Activated CD4-positive, alpha-beta memory T cell treated with anti-CD3 and anti-CD28 coated beads for 36 hours (primary cell): ENCODE measurements at regions not wholly inside any gene's neighbourhood (a gene's known extent, or its start where the extent isn't known, plus 50 kb on each side); places are given as distances from the start of the nearest gene placed in this dataset.

Experiments
- CTCF ChIA-PET: fragments of 350-600 bp; sonication (Branson Sonifier 250); formaldehyde crosslinking; loops from one replicate; lab custom pipeline; 2021; ENCODE audit warnings: antibody characterized with exemption, inconsistent platforms; lab: Charles Lee
- POLR2A ChIA-PET: fragments of 350-600 bp; sonication (Branson Sonifier 250); formaldehyde crosslinking; loops from one replicate; lab custom pipeline; 2021; ENCODE audit warnings: antibody characterized with exemption; lab: Charles Lee
- DNase-seq: peaks from one replicate; pipeline ENCODE4 v3.0.0-alpha.2; 2020
- H3K27ac Mint-ChIP-seq: one replicate; pipeline ENCODE4 v1.8.0; 2021; ENCODE audit warnings: mixed read lengths
- H3K27me3 Mint-ChIP-seq: one replicate; pipeline ENCODE4 v1.8.0; 2021; ENCODE audit warnings: mixed read lengths
- H3K36me3 Mint-ChIP-seq: one replicate; pipeline ENCODE4 v1.8.0; 2021; ENCODE audit warnings: mixed read lengths
- H3K4me1 Mint-ChIP-seq: one replicate; pipeline ENCODE4 v1.8.0; 2021; ENCODE audit warnings: low read depth, mixed read lengths
- H3K4me3 Mint-ChIP-seq: one replicate; pipeline ENCODE4 v1.8.0; 2021; ENCODE audit warnings: mild to moderate bottlenecking, mixed read lengths
- H3K9me3 Mint-ChIP-seq: one replicate; pipeline ENCODE4 v1.8.0; 2021; ENCODE audit warnings: mixed read lengths
- intact Hi-C: fragments of 100-400 bp; cut with micrococcal nuclease; formaldehyde crosslinking; loops from one replicate; pipeline ENCODE4 v1.15.1; 2023

DNA sequence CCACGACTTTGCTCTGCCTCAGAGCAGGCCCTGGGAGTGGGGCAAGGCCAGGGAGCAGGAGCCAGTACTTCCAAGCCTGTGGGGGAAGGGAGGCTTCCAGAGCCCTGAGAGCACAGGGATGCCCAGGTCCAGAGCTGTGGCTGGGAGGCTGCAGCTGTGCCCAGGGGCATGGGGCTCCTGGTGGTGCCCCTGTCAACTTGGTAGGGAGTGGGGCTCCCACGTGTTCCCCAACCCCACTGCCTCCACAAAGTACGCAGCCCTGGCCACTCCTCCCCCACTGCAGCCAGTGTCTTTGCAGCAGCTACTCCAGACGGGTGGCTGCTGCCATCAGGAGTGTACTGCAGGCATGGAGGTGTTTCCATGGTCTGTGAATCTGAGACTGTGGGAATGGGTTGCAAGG is 294.1 kb upstream of the SNX7 start:
- no peak overlapping the region for H3K27ac Mint-ChIP-seq
- H3K36me3 Mint-ChIP-seq = no peaks in the 10 kb centered on the region
- no peaks in the 10 kb centered on the region for H3K9me3 Mint-ChIP-seq
- intact Hi-C loops = no loop called here
- no peak overlapping the region for H3K4me3 Mint-ChIP-seq
- H3K27me3 Mint-ChIP-seq = no peaks in the 10 kb centered on the region
- no peaks in the 10 kb centered on the region for H3K4me1 Mint-ChIP-seq
- POLR2A ChIA-PET = no interaction called here
- CTCF ChIA-PET = no interaction called here
- no peak for DNase-seq

DNA sequence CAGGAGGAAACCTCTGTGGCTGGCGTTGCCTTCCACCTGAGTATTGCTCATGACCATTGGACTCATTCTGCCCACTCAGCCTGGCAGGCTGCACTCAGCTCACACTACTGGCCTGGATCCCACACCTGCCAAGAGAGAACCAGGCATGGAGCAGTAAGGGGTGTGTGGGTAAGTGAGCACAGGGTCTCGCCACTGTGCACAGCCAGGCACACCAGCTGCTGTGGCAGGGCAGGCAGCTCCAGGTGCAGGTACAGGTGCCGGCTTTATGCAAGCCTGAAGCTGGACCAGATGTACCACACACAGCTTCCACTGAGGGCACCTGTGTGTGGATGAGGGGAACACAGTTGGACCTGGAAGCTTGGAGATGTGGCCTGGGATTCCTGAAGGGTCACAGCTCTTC is 295.2 kb upstream of the SNX7 start:
- Mint-ChIP-seq H3K4me3 (no peak overlapping the region), H3K4me1 (no peaks in the 10 kb centered on the region), H3K36me3 (no peaks in the 10 kb centered on the region), H3K27me3 (no peaks in the 10 kb centered on the region), H3K9me3 (no peaks in the 10 kb centered on the region), H3K27ac (no peak overlapping the region)
- ChIA-PET POLR2A (no interaction called here), CTCF (no interaction called here)
- intact Hi-C loops = no loop called here
- no peak for DNase-seq

DNA sequence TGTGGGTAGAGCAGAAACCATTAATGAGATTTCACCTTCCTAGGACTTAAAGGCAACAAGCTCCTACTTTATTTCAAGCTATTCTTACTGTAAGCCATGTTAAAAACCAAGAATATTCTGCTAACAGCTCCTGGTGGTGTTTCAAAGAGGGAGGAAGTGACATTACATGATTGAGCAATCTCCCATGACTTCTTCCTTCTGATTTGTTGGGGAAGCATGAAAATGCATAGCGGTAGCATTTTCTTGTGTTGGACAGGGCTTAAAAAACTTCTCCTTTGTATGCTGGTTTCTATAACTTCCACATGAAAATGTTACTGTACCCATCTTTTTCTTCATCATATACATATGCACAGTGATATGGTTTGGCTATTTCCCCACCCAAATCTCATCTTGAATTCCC is 297.0 kb upstream of the SNX7 start:
- ChIA-PET POLR2A (no interaction called here), CTCF (no interaction called here)
- Mint-ChIP-seq H3K27me3 (no peaks in the 10 kb centered on the region), H3K4me3 (no peak overlapping the region), H3K4me1 (no peaks in the 10 kb centered on the region), H3K36me3 (no peaks in the 10 kb centered on the region), H3K9me3 (no peaks in the 10 kb centered on the region), H3K27ac (no peak overlapping the region)
- intact Hi-C loops = no loop called here
- DNase-seq = no peak

DNA sequence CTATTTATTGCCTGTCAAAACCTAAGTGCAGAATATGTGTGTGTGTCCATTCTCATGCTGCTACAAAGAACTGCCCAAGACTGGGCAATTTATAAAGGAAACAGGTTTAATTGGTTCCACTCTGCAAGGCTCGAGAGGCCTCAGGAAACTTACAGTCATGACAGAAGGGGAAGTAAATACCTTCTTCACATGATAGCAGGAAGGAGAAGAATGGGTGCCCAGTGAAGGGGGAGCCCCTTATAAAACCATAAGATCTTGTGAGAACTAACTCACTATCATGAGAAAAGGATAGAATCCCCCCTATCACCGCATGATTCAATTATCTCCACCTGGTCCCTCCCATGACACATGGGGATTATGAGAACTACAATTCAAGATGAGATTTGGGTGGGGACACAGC is 300.7 kb upstream of the SNX7 start:
- Mint-ChIP-seq H3K4me1 (no peaks in the 10 kb centered on the region), H3K9me3 (no peaks in the 10 kb centered on the region), H3K27me3 (no peaks in the 10 kb centered on the region), H3K36me3 (no peaks in the 10 kb centered on the region), H3K27ac (no peak overlapping the region), H3K4me3 (no peak overlapping the region)
- intact Hi-C loops = no loop called here
- DNase-seq = no peak
- CTCF ChIA-PET = no interaction called here
- POLR2A ChIA-PET = no interaction called here

DNA sequence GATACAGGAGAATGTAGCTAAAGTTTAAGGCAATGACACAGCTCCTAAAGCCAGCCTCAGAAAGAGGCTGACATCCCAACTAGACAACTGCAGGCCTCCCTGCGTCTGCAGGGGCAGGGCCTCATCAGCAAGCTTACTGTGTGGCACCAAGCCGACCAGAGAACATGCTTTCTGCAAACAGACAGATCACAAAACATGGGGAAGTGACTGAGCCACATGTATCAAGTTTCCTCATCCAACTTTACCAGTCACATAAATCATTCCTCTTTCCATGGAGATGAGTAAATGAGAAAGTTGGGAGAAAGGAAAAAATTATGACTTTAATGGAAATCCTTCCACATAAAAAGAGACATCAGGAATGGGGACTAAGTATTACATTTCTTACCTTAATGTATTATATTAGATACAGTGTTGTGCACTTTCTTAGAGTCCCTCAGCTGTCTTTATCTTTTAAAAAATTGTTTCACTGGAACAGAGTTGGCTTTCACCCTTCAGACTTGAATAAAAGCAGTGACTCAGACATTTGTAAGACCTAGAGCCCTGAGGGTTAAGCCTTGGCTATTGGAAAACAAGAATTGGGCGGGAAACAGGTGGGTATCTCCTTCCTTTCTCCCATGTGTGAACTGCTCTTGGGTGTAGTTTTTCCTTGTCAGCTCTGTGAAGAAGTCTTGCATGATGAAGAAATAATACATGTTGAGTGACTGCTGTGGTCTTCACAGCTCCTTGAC is 305.7 kb upstream of the SNX7 start:
- Mint-ChIP-seq H3K4me3 (no peak overlapping the region), H3K9me3 (no peaks in the 10 kb centered on the region), H3K4me1 (peaks cover 5% of the 10 kb centered on the region), H3K27ac (no peak overlapping the region), H3K36me3 (no peaks in the 10 kb centered on the region), H3K27me3 (no peaks in the 10 kb centered on the region)
- no peak for DNase-seq
- POLR2A ChIA-PET = no interaction called here
- CTCF ChIA-PET = no interaction called here
- intact Hi-C loops = no loop called here

DNA sequence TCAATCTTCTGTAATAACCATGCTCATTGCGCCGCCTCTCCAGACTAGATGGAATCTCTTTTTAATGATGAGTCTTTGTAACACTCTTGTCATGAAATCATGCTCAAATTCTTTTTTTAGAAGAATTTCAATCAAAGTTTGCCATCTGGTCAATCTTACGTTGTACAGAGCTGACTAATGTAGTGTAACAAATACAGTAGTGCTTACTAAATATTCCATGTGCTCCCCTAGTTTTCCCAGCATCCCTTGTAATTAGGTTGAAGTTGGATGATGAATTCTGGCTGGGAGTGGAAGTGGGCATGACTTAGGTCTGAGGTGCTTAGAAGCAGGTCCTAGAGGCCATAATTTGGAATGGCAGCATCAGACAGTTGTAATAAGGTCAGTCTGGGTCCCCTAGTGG is 309.1 kb upstream of the SNX7 start:
- H3K4me3 Mint-ChIP-seq = no peak overlapping the region
- H3K4me1 Mint-ChIP-seq = peaks cover 5% of the 10 kb centered on the region
- no peaks in the 10 kb centered on the region for H3K36me3 Mint-ChIP-seq
- intact Hi-C loops = no loop called here
- ChIA-PET POLR2A (no interaction called here), CTCF (no interaction called here)
- H3K27ac Mint-ChIP-seq = no peak overlapping the region
- no peaks in the 10 kb centered on the region for H3K9me3 Mint-ChIP-seq
- H3K27me3 Mint-ChIP-seq = no peaks in the 10 kb centered on the region
- no peak for DNase-seq

DNA sequence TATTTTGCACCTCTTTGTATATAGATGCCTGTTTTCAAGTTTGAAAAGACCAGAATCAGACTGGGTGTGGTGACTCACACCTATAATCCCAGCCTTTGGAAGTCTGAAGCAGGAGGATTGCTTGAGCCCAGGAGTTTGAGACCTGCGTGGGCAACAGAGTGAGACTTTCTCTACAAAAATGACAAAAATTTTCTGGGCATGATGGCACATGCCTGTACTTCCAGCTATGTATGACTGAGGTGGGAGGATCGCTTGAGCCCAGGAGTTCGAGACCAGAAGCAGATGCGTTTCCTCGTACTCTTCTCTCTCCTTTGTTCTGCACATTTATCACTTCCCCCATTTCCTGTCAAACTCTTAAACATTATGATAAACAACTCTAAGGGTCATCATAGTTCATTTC is 310.0 kb upstream of the SNX7 start:
- CTCF ChIA-PET = no interaction called here
- Mint-ChIP-seq H3K4me3 (no peak overlapping the region), H3K4me1 (peaks cover 5% of the 10 kb centered on the region)

DNA sequence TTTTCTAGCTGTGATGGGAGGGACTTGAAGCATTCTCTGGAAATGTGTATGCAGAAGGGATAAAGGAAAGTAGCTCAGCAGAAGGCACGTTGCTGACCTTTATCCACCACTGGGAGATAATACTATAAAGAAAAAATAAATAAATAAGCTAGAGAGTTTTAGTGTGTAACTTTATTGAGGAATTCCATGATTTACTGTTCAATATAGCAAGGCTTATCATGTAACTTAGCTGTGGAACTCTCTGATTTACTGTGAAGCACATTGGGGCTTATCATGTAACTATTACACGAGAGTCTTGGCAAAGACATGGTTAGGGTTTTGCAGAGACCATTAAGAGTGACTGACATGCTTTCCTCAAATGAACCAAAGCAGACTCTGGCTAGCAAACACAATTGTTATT is 316.1 kb upstream of the SNX7 start:
- DNase-seq = no peak
- intact Hi-C loops = no loop called here
- H3K27ac Mint-ChIP-seq = no peak overlapping the region
- H3K4me3 Mint-ChIP-seq = no peak overlapping the region
- H3K4me1 Mint-ChIP-seq = no peaks in the 10 kb centered on the region
- H3K9me3 Mint-ChIP-seq = no peaks in the 10 kb centered on the region
- H3K27me3 Mint-ChIP-seq = no peaks in the 10 kb centered on the region
- CTCF ChIA-PET = no interaction called here
- POLR2A ChIA-PET = no interaction called here
- H3K36me3 Mint-ChIP-seq = no peaks in the 10 kb centered on the region

More for the DNA sequence above, 310.0 kb upstream of the SNX7 start:
- H3K27me3 Mint-ChIP-seq = no peaks in the 10 kb centered on the region
- no peaks in the 10 kb centered on the region for H3K36me3 Mint-ChIP-seq
- no peaks in the 10 kb centered on the region for H3K9me3 Mint-ChIP-seq
- POLR2A ChIA-PET = no interaction called here
- DNase-seq = no peak
- intact Hi-C loops = no loop called here
- no peak overlapping the region for H3K27ac Mint-ChIP-seq

DNA sequence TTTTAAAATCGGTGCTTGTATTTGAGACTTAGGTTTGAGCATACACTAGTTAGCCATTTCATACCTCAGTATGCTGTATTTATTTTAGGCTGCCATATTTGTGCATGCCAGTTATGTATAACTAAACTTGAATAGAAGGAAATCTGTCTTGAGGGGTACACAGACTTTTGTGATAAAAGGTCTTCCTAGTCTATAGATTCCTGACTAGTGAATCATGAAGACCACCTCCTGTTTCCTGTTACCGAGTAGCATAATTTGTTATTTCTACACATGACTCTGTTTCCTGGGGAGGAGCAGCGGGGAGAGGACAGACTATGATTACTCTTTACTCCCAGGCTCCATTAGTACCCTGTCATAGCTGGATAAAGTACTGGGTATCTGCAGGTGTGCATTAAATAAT is 316.8 kb upstream of the SNX7 start:
- DNase-seq = no peak
- CTCF ChIA-PET = no interaction called here
- intact Hi-C loops = no loop called here
- Mint-ChIP-seq H3K27ac (no peak overlapping the region), H3K4me1 (no peaks in the 10 kb centered on the region), H3K4me3 (no peak overlapping the region), H3K36me3 (no peaks in the 10 kb centered on the region), H3K9me3 (no peaks in the 10 kb centered on the region), H3K27me3 (no peaks in the 10 kb centered on the region)
- POLR2A ChIA-PET = no interaction called here

DNA sequence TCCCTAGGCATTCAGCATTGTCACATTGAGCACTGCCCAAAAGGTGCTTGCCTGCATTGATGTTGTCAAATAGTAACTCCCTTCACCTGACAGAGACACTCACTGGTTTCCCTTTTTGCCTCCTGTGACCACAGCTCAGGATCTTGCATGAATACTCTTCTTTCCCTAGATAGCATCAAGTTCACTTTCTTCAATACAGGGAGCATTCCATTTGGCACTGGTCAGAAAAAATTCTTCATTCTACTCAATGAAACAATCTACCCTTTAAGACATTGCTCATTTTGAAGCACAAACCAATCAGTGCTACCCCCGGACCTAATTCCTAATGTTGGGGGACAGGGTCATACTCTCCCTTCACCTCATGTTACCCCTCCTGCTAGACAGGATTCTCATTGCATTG is 319.0 kb upstream of the SNX7 start:
- no peak for DNase-seq
- H3K9me3 Mint-ChIP-seq = no peaks in the 10 kb centered on the region
- H3K27me3 Mint-ChIP-seq = no peaks in the 10 kb centered on the region
- no peak overlapping the region for H3K27ac Mint-ChIP-seq
- intact Hi-C loops = no loop called here
- no peak overlapping the region for H3K4me3 Mint-ChIP-seq
- ChIA-PET POLR2A (no interaction called here), CTCF (no interaction called here)
- H3K4me1 Mint-ChIP-seq = no peaks in the 10 kb centered on the region
- no peaks in the 10 kb centered on the region for H3K36me3 Mint-ChIP-seq

DNA sequence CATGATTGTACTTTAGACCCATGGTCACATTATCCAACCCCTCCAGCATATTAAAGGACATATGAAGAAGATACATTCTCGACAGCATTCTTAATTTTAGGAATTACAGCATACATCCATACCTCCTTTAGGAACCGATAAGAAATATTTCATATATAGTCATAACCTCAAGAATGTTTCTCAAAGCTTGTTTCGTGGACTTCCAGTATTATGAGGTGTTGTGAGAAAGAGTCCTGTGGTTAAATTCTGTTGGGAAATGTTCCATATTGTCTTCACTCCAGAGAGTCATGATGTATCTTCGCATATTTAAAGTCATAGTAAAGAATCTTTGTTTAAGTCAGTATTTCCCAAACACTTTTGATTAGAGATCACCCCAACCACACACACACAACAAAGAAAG is 321.0 kb upstream of the SNX7 start:
- Mint-ChIP-seq H3K4me1 (no peaks in the 10 kb centered on the region), H3K4me3 (no peak overlapping the region), H3K36me3 (no peaks in the 10 kb centered on the region), H3K27ac (no peak overlapping the region), H3K9me3 (no peaks in the 10 kb centered on the region), H3K27me3 (no peaks in the 10 kb centered on the region)
- POLR2A ChIA-PET = no interaction called here
- CTCF ChIA-PET = no interaction called here
- DNase-seq = no peak
- intact Hi-C loops = no loop called here

DNA sequence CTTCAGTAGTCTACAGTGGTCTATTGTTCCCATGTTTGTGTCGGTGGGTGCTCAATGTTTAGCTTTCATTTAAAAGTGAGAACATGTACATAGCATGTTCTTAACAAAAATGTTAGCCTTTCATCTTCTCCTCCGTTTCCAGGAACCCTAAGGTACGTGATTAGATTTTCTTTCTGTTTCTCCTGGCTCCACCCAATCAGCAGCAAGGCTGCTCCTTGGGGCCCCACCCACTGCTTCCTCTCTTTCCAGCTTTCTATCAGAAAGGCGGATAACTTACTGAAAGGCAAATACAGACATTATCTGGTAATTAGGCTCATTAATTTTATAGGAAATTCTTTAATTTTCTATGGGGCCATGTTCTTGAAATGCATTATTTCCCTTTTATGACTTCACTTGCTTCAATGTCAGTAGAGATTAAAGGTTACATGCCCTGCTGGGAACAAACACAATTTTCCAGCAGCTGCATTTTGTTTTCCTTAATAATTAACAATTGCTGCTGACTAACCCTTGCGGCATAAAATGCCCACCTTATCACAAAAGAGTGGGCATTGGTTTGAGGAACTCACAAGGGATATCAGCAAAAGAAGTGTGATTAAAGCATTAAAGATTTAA is 324.9 kb upstream of the SNX7 start:
- no peaks in the 10 kb centered on the region for H3K36me3 Mint-ChIP-seq
- CTCF ChIA-PET = no interaction called here
- no peaks in the 10 kb centered on the region for H3K4me1 Mint-ChIP-seq
- H3K9me3 Mint-ChIP-seq = no peaks in the 10 kb centered on the region
- no peak overlapping the region for H3K27ac Mint-ChIP-seq
- H3K4me3 Mint-ChIP-seq = no peak overlapping the region
- H3K27me3 Mint-ChIP-seq = no peaks in the 10 kb centered on the region
- POLR2A ChIA-PET = no interaction called here
- intact Hi-C loops = no loop called here
- DNase-seq = no peak

DNA sequence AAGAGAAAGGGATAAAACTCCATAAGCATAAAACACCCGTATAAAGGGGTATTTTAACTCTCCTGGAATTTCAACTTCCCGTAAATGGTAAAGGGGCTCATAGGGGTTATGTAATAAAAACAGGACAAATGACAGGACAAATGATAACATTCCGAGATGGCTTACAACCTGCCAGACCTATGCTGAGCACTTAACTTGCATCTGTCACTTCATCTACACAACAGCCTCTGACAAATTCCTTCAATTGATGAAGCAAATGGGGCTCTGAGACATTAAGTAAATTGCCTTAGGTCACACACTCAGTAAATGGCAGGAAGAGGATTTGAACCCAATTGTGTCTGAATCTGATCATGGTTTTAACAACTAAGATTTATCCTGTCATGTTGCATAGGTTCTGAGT is 327.6 kb upstream of the SNX7 start:
- H3K36me3 Mint-ChIP-seq = no peaks in the 10 kb centered on the region
- no peaks in the 10 kb centered on the region for H3K4me1 Mint-ChIP-seq

More for the DNA sequence above, 327.6 kb upstream of the SNX7 start:
- no peak overlapping the region for H3K27ac Mint-ChIP-seq
- ChIA-PET CTCF (no interaction called here), POLR2A (no interaction called here)
- no peaks in the 10 kb centered on the region for H3K27me3 Mint-ChIP-seq
- no peak for DNase-seq
- H3K4me3 Mint-ChIP-seq = no peak overlapping the region
- intact Hi-C loops = no loop called here
- H3K9me3 Mint-ChIP-seq = no peaks in the 10 kb centered on the region
